ENCODE measurements at regions not wholly inside any gene's neighbourhood (a gene's known extent, or its start where the extent isn't known, plus 50 kb on each side); places are given as distances from the start of the nearest gene placed in this dataset.
"Not testable (repeated sequence)": the region's sequence is repeated elsewhere in the genome, so short reads cannot be mapped to it uniquely, and the experiment has no call there.

DNA sequence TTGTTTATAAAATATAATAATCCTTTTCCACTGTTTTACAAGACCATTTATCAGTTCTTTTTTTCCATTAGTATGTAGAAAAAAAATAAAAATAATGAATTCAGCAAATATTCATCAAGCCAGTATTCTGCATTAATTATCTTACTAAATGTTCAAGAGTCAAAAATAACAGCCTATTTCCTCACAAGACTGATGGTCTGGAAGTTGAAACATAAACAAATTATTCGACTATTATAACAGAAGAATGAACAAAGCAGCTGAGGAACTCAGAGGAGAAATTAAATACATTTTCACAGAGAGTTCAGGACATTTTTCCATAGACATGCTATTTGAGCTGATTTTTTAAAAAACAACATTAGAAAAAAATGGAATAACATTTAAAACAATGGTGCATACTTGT lies 2594.8 kb downstream of the ARAP2 start:
- DNase-seq (ENCODE audit: low spot score), result no peak

- DNase-seq (ENCODE audit: low spot score), result no peak
These were observed 2594.3 kb downstream of the ARAP2 start for GRCh38 chr4:33650036-33650435.

DNA sequence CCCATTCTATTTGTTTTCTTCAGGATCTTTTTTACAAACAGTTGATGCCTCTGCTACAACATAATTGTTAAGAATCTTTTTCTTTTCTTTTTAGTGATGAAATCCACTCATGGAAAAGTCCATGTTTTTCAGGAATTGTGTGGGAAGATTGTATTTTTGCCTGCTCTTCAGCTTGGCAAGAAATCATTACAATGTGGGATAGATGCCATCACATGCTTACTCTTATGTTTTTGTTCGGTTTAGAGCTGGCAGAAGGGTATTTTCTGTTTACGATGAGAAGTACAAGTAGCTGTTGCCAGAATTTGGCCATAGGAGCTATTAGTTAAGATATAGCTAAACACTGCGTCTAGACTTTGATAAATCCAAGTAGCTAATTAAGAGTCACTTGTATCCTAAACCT lies 2585.3 kb downstream of the ARAP2 start:
- DNase-seq (ENCODE audit: low spot score), result no peak

DNA sequence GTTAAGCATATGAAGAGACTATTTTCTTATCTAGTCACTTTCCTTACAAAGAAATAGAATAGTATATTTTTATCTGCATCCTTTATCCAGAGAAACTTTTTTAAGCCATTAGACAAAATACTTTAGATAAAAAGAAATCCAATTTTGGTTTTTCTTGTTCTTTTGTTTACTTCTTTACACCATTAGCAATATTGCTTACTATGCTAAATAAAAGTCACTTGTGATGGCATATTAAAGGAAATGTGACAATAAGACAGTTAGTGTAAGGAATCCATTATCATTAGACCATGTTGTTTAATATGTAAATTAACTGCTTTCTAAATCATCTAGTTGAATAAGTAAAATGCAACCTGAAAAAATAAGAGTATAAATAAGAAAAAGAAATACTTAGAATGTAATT lies 2582.7 kb downstream of the ARAP2 start:
- DNase-seq (ENCODE audit: low spot score), result no peak

DNA sequence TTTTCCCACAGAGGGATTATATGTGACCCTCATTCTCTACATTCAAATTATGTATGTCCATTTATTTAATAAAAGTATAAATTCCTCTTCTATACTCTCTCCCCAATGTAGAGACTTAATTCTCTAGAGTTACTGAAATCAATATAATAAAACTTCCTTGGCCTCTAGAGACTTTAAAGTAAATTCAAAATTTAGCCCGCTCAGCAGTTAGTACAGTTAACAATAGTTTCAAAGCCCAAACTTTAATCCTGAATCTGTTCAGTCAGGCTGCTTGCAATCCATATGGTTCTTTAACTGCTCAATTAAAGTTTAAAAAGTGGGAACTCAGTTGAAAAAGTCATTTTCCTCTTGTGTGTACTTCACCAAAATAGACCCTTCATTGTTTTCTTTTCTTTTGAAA lies 2558.4 kb downstream of the ARAP2 start:
- DNase-seq (ENCODE audit: low spot score), result no peak

DNA sequence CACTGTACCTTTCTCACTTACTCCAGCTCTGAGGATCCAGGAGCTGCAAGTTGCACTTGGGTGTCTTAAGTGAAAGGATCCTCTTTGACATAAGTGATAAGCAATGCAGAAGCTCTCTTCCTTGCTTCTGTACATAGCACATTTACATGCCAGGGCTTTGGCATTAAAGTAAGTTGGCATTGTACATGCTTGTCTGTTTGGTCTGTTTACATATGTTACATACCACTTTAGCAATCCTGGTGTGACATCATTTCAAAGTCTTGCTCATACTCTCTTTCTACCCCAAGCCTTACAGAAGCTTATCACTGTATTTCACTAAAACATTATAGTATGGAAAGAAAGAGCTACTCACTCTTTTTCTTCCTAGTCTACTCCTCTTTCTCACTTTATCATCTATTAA lies 2548.3 kb downstream of the ARAP2 start:
- no peak for DNase-seq (ENCODE audit: low spot score)

DNA sequence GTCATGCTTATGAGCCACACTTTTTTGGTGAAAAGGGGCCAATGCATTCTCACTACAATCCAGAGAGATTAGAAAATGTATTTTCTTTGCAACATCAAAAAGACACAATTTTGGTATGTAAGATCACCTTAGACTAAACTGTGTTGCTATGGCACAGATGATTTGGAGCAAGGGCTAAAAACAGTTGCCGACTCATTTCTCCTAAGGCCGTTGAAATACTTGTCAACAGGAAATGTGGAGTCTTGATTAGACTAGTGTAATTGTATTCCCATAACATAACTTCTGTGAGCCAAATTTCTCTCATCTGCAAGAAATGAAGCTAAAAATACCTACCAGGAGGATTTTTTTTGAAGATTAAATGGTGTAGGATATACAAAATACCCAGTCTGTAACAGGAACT lies 2547.7 kb downstream of the ARAP2 start:
- no peak for DNase-seq (ENCODE audit: low spot score)

- DNase-seq (ENCODE audit: low spot score), result no peak
These were observed 2535.1 kb downstream of the ARAP2 start for GRCh38 chr4:33709247-33709646.

DNA sequence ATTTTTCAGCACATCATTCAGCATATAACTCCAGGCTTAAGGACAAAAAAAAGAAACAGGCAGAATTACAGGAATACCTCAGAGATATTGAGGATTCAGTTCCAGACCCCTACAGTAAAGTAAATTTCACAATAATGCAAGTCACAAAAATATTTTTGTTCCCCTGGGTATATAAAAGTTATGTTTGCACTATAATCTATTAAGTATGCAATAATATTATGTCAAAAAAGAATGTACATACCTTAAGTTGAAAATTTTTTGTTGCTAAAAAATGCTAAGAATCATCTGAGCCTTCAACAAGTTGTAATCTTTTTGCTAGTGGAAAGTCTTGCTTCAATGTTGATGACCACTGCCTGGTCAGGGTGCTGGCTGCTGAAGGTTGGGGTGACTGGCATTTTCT lies 2532.5 kb downstream of the ARAP2 start:
- DNase-seq (ENCODE audit: low spot score), result no peak

DNA sequence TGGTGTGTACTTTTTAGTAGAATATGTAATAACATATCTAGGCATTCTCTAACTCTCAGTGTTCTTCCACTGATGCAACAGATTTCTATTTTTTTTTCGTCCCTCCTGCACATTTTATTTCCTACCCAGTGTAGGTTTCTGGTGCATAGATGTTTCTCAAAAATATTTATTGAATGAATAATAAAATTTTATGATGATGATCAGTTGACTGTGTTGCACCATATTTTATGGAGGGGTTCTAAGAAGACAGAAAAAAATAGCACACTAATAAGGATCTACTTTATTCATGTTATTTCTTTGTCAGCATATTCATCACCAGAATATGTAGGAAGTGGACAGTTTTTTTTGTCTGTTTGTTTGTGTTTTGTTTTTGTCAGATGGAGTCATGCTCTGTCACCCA lies 2529.3 kb downstream of the ARAP2 start:
- DNase-seq (ENCODE audit: low spot score), result no peak

GRCh38 chr4:33715841-33716395 lies 2528.4 kb downstream of the ARAP2 start:
- no peak for DNase-seq (ENCODE audit: low spot score)

- DNase-seq (ENCODE audit: low spot score), result no peak
These were observed 2522.1 kb downstream of the ARAP2 start for GRCh38 chr4:33722254-33722653.

- DNase-seq (ENCODE audit: low spot score), result no peak
These were observed 2521.4 kb downstream of the ARAP2 start for GRCh38 chr4:33722800-33723516.

DNA sequence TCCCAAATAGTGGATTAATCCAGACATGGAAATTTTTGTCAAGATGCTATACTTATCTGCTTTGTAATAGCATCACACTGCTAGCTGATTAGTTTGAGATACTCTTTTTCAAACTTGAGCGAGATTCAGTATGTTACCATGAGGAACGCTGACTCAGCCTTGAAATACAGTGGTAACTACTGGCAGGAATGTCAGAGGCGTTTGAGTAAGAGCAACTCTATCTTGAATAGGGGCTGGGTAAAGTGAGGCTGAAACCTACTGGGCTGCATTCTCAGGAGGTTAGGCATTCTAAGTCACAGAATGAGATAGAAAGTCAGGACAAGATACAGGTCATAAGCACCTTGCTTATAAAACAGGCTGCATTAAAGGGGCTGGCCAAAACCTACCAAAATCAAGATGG lies 2519.6 kb downstream of the ARAP2 start:
- DNase-seq (ENCODE audit: low spot score), result no peak

GRCh38 chr4:33725861-33726260 lies 2518.5 kb downstream of the ARAP2 start:
- no peak for DNase-seq (ENCODE audit: low spot score)

DNA sequence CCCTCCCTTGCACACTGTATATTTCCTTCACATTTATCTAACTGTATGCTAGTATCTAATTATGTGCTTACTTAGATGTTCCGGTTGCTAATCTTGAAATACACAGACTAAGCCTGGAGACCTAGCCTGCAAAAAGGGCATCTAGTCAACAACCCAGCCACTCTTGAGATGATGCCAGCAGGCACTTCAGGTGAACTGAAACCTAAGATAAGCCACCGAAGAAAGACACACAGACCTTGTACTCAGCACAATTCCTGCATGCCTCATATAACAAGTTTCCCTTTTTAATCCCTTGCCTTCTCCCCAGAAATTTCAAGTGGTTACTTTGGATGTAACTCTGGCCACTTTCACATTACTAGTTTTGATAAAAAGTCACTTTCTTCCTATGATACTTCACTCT lies 2506.6 kb downstream of the ARAP2 start:
- no peak for DNase-seq (ENCODE audit: low spot score)

GRCh38 chr4:33739884-33740632 lies 2504.3 kb downstream of the ARAP2 start:
- DNase-seq (ENCODE audit: low spot score), result no peak

- DNase-seq (ENCODE audit: low spot score), result not testable (repeated sequence)
These were observed 2503.4 kb downstream of the ARAP2 start for GRCh38 chr4:33740871-33741270.

GRCh38 chr4:33746979-33747378 lies 2497.3 kb downstream of the ARAP2 start:
- no peak for DNase-seq (ENCODE audit: low spot score)

DNA sequence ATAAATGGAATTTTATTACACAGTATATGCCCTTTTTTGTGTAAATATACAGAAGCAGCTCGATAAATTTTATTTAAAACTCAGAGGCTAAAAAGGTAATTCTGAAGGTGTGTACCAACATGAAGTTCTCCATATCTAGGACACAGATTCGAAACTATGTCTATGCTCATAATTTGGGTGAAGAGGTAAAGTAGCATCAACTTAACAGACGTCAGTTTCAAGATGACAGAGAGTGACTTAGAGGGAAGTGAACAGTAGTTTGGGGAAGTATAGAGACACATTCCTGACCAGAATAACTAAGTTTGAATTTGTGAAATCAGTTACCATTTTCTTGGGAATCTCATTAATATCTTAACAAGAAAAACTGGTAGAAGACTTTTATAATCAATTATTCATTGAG lies 2493.3 kb downstream of the ARAP2 start:
- DNase-seq (ENCODE audit: low spot score), result no peak

DNA sequence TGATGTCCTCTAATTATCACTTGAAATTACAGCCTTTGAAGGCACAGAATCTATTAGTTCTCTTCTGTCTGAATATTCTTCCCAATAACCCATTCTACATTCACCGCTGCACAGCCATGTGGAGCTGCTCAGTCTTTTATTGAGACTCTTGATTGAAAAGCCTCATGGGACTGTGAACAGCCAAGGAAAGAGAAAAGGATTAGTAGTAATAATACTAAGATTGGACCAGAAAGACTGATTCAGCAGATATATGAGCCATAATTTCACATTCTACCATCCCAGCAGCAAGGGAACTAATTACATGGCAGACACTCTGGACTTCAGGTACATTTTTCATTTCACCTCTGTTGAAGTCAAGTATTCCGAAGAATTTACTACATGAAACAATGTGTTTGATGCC lies 2471.7 kb downstream of the ARAP2 start:
- no peak for DNase-seq (ENCODE audit: low spot score)

DNA sequence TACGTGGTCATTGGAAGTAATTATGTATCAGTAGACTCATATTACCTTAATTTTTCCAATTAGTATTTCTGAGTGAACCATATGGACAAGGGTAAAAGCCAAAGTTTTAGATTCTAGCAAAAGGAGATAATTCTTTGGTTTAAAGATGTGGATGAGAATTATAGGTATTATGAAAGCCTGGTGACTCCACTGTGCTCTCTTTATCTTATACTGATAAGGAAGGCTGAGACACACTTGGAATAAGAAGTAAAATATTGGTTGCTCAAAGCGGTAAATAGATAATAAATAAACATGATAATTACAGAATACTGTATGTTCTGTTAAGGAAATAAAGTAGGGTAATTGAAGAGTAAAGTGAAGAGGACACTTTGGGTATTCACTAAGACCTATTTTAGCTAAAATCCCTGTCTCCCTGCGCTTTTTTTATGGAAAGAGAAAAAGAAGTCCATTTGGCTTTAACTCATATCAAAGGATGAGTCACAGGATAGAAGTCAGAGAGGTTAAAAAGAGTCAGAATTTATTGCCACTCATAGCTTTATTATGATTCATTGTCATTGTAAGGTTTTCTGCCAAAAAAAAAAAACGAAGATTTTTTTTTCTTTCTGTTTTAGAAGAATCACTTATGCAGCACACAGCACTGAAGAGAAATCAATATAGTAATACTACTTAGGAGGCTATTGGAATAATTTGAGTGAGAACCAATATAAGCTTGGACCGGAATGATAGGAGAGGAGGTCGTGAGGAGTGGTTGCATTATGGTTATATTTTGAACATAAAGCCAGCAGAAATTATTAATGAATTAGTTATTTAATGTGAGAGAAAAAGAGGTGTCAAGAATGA lies 2463.1 kb downstream of the ARAP2 start:
- no peak for DNase-seq (ENCODE audit: low spot score)

DNA sequence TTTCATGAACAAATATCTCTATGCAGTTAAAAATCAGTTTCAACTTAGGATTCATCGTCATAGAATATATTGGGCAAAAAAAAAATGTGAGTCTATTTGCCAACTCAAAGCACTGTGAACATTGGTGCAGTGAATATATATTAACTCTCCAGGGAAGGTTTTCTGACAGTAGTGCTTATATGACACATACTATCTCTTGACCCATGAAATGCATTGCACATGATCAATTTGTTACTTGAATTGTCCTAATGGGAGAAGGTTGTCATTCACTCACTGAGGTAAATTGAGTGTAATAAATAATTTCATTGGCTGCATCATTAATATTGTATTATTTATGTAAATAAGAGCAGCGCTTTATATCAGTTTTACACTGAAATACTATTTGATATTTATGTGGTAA lies 2458.5 kb downstream of the ARAP2 start:
- DNase-seq (ENCODE audit: low spot score), result no peak
